NK-92 treated with Interleukin-12 subunit alpha and Interleukin-12 subunit beta, amount 100 ng/mL, for 24 hours (cell line): ENCODE measurements at regions not wholly inside any gene's neighbourhood (a gene's known extent, or its start where the extent isn't known, plus 50 kb on each side); places are given as distances from the start of the nearest gene placed in this dataset.
"Not testable (repeated sequence)": the region's sequence is repeated elsewhere in the genome, so short reads cannot be mapped to it uniquely, and the experiment has no call there.

Experiments
- DNase-seq: peaks from one replicate; lab custom pipeline; 2025; lab: John Stamatoyannopoulos, UW

- DNase-seq: no peak
Measured at GRCh38 chr2:180291552-180292421, 284.7 kb upstream of the CWC22 start.

- DNase-seq: no peak
Measured at GRCh38 chr2:180291060-180291459, 284.0 kb upstream of the CWC22 start.

GRCh38 chr2:180289627-180290026 is 282.5 kb upstream of the CWC22 start:
- no peak for DNase-seq

- no peak for DNase-seq
Measured at GRCh38 chr2:180279581-180279980, 272.5 kb upstream of the CWC22 start.

GRCh38 chr2:180276733-180277132 is 269.6 kb upstream of the CWC22 start:
- DNase-seq: no peak

GRCh38 chr2:180268006-180268405 is 260.9 kb upstream of the CWC22 start:
- no peak for DNase-seq

GRCh38 chr2:180261976-180262375 is 254.9 kb upstream of the CWC22 start:
- DNase-seq: no peak

- no peak for DNase-seq
Measured at GRCh38 chr2:180258579-180258978, 251.5 kb upstream of the CWC22 start.

- DNase-seq: no peak
Measured at GRCh38 chr2:180258041-180258537, 251.0 kb upstream of the CWC22 start.

- no peak for DNase-seq
Measured at GRCh38 chr2:180257247-180257646, 250.2 kb upstream of the CWC22 start.

GRCh38 chr2:180255981-180256380 is 248.9 kb upstream of the CWC22 start:
- no peak for DNase-seq

GRCh38 chr2:180254872-180255271 is 247.8 kb upstream of the CWC22 start:
- DNase-seq: no peak

- no peak for DNase-seq
Measured at GRCh38 chr2:180247658-180248057, 240.6 kb upstream of the CWC22 start.

- DNase-seq: no peak
Measured at GRCh38 chr2:180246268-180246667, 239.2 kb upstream of the CWC22 start.

GRCh38 chr2:180240774-180241173 is 233.7 kb upstream of the CWC22 start:
- DNase-seq: no peak

- no peak for DNase-seq
Measured at GRCh38 chr2:180238729-180239128, 231.6 kb upstream of the CWC22 start.

GRCh38 chr2:180236061-180236460 is 229.0 kb upstream of the CWC22 start:
- not testable (repeated sequence) for DNase-seq

GRCh38 chr2:180235506-180235905 is 228.4 kb upstream of the CWC22 start:
- DNase-seq: not testable (repeated sequence)

- DNase-seq: not testable (repeated sequence)
Measured at GRCh38 chr2:180234991-180235390, 227.9 kb upstream of the CWC22 start.

GRCh38 chr2:180231015-180231414 is 223.9 kb upstream of the CWC22 start:
- no peak for DNase-seq

GRCh38 chr2:180227461-180227860 is 220.4 kb upstream of the CWC22 start:
- no peak for DNase-seq

- no peak for DNase-seq
Measured at GRCh38 chr2:180225118-180225517, 218.0 kb upstream of the CWC22 start.

- DNase-seq: no peak
Measured at GRCh38 chr2:180222644-180223043, 215.5 kb upstream of the CWC22 start.

- DNase-seq: no peak
Measured at GRCh38 chr2:180219491-180219890, 212.4 kb upstream of the CWC22 start.
